Stimulated activated CD4-positive, alpha-beta T cell treated with anti-CD3 and anti-CD28 coated beads, Interleukin-1b, Interleukin-23, amount 100 ng/mL, for 4 hours (primary cell): ENCODE measurements at regions not wholly inside any gene's neighbourhood (a gene's known extent, or its start where the extent isn't known, plus 50 kb on each side); places are given as distances from the start of the nearest gene placed in this dataset.

ENCODE experiments used
- DNase-seq, 2 donors: peaks; one replicate each; pipeline ENCODE4 v3.0.0-alpha.2; 2020; ENCODE audit warnings: low read depth in 2 of 2

GRCh38 chr1:29673669-29674626 is 437.6 kb downstream of the PTPRU start:
- DNase-seq = no peak

- DNase-seq = no peak
Observed at GRCh38 chr1:29673228-29673500, 436.8 kb downstream of the PTPRU start.

- no peak for DNase-seq
Observed at GRCh38 chr1:29672416-29673227, 436.3 kb downstream of the PTPRU start.

GRCh38 chr1:29671446-29672356 is 435.4 kb downstream of the PTPRU start:
- DNase-seq = no peak

- DNase-seq = no peak
Observed at GRCh38 chr1:29670752-29671151, 434.4 kb downstream of the PTPRU start.

GRCh38 chr1:29669912-29670311 is 433.6 kb downstream of the PTPRU start:
- DNase-seq = no peak

GRCh38 chr1:29669158-29669871 is 433.0 kb downstream of the PTPRU start:
- no peak for DNase-seq

- DNase-seq = no peak
Observed at GRCh38 chr1:29668551-29669157, 432.3 kb downstream of the PTPRU start.

- no peak for DNase-seq
Observed at GRCh38 chr1:29667951-29668350, 431.6 kb downstream of the PTPRU start.

GRCh38 chr1:29664711-29665110 is 428.4 kb downstream of the PTPRU start:
- no peak for DNase-seq

GRCh38 chr1:29658688-29659087 is 422.4 kb downstream of the PTPRU start:
- no peak for DNase-seq

- no peak for DNase-seq
Observed at GRCh38 chr1:29657816-29658215, 421.5 kb downstream of the PTPRU start.

GRCh38 chr1:29655945-29656850 is 419.9 kb downstream of the PTPRU start:
- DNase-seq = no peak

GRCh38 chr1:29655145-29655544 is 418.8 kb downstream of the PTPRU start:
- DNase-seq = no peak

- DNase-seq = no peak
Observed at GRCh38 chr1:29653886-29654450, 417.6 kb downstream of the PTPRU start.

GRCh38 chr1:29653034-29653810 is 416.9 kb downstream of the PTPRU start:
- DNase-seq = no peak

GRCh38 chr1:29651684-29652665 is 415.7 kb downstream of the PTPRU start:
- no peak for DNase-seq
